ENCODE measurements at regions not wholly inside any gene's neighbourhood (a gene's known extent, or its start where the extent isn't known, plus 50 kb on each side); places are given as distances from the start of the nearest gene placed in this dataset.

- no peak for TF ChIP-seq CTCF (conservative IDR thresholded peaks at IDR 0.05; ENCODE audit: low read depth, low read length)
- TF ChIP-seq EZH2 (IDR thresholded peaks at IDR 0.05; ENCODE audit: borderline replicate concordance, low read depth, low read length, poor library complexity, severe bottlenecking), result no peak
Measured at GRCh38 chr3:127069814-127070440, 87.0 kb downstream of the PLXNA1 start.
